K562 (cell line): ENCODE measurements at regions not wholly inside any gene's neighbourhood (a gene's known extent, or its start where the extent isn't known, plus 50 kb on each side); places are given as distances from the start of the nearest gene placed in this dataset.

Source experiments
- ATAC-seq: fragments of 200-7000 bp; cut with Tn5 transposase; 3 replicates; pipeline ENCODE4 v1.9.1; 2020; ENCODE audit warnings: moderate library complexity
- BruUV-seq: library from RNA; stranded (reverse); fragments of 400-500 nt; replicated peaks from 2 replicates; lab custom pipeline; 2021; lab: Mats Ljungman, UMichigan
- CTCF ChIA-PET: fragments of 300-600 bp; formaldehyde crosslinking; extraction: SDS; loops from one replicate; lab custom pipeline; 2021; ENCODE audit warnings: low intra/inter-chr PET ratio; lab: Yijun Ruan, JAX
- POLR2A ChIA-PET: fragments of 300-600, 350-650 bp; sonication (Branson Sonifier 250); formaldehyde crosslinking; extraction: SDS; loops from one replicate; lab custom pipeline; 2021; ENCODE audit warnings: antibody characterized with exemption, inconsistent platforms; lab: Yijun Ruan, JAX
- DNase-seq, 4 experiments: peaks; one replicate each; pipeline versions ENCODE4 v3.0.0 to v3.0.0-alpha.2; 2011 to 2018; ENCODE audit warnings: low spot score in 3 of 4, mixed read lengths in 3 of 4; ENCODE audit errors: extremely low read depth in 1 of 4
- FAIRE-seq: peaks from 2 replicates; lab custom pipeline; 2011; peaks lifted over from hg19 to GRCh38; lab: Jason Lieb, UNC
- H2AFZ ChIP-seq: 2 replicates; pipeline ENCODE4 v1.6.0; 2011; ENCODE audit warnings: low read depth, low read length, control low read depth, inconsistent platforms
- H3K27ac ChIP-seq: fragments of 200-600 bp; 3 replicates; pipeline ENCODE4 v1.8.0; 2011; ENCODE audit warnings: low read depth, mild to moderate bottlenecking, control low read depth, inconsistent platforms, low read length, moderate library complexity, mixed read lengths; ENCODE audit errors: extremely low read depth
- H3K27me3 ChIP-seq, 2 experiments: fragments of 300-600 bp in 1 of 2; 2 replicates in 1 of 2; 3 replicates in 1 of 2; pipeline versions ENCODE4 v1.6.0 to v1.8.0; 2011; ENCODE audit warnings: inconsistent platforms in 2 of 2, low read length in 2 of 2, mild to moderate bottlenecking in 1 of 2, mixed read lengths in 1 of 2, moderate library complexity in 1 of 2; ENCODE audit not compliant: control insufficient read depth in 2 of 2, insufficient read depth in 2 of 2
- H3K36me3 ChIP-seq: fragments of 300-600 bp; 3 replicates; pipeline ENCODE4 v1.8.0; 2011; ENCODE audit warnings: mild to moderate bottlenecking, low read length, inconsistent platforms; ENCODE audit not compliant: control insufficient read depth, insufficient read depth
- H3K4me1 ChIP-seq, 2 experiments: fragments of 200-600 bp in 1 of 2; replicated peaks in 1 of 2; 2 replicates in 1 of 2; 3 replicates in 1 of 2; pipeline versions ENCODE4 v1.5.1 to v1.8.0; 2011; ENCODE audit warnings: inconsistent platforms in 2 of 2, low read length in 2 of 2, mild to moderate bottlenecking in 1 of 2, mixed read lengths in 1 of 2, moderate library complexity in 1 of 2; ENCODE audit not compliant: control insufficient read depth in 2 of 2, insufficient read depth in 2 of 2
- H3K4me2 ChIP-seq: 2 replicates; pipeline ENCODE4 v1.6.1; 2011; ENCODE audit warnings: low read length, control low read depth, inconsistent platforms, mixed read lengths; ENCODE audit not compliant: insufficient read depth
- H3K4me3 ChIP-seq: fragments of 200-600 bp; sonication (generic), shearing (Covaris generic); 2 replicates; pipeline ENCODE4 v1.5.1; 2016; ENCODE audit warnings: control low read depth, inconsistent platforms
- H3K79me2 ChIP-seq: fragments of 200-600 bp; 3 replicates; pipeline ENCODE4 v1.8.0; 2011; ENCODE audit warnings: low read length, inconsistent platforms; ENCODE audit not compliant: control insufficient read depth, insufficient read depth
- H3K9ac ChIP-seq, 2 experiments: 2 replicates each; pipeline versions ENCODE4 v1.6.0 to v1.6.1; 2011; ENCODE audit warnings: low read depth in 2 of 2, low read length in 2 of 2, control low read depth in 1 of 2, inconsistent platforms in 1 of 2, mild to moderate bottlenecking in 1 of 2, mixed read lengths in 1 of 2; ENCODE audit not compliant: insufficient read depth in 1 of 2
- H3K9me1 ChIP-seq: one replicate; pipeline ENCODE4 v1.6.0; 2011; ENCODE audit warnings: inconsistent platforms, mild to moderate bottlenecking, low read length, moderate library complexity; ENCODE audit not compliant: control insufficient read depth, insufficient read depth
- H3K9me3 ChIP-seq: replicated peaks from 2 replicates; pipeline ENCODE4 v1.5.1; 2011; ENCODE audit warnings: low read depth, low read length, inconsistent platforms; ENCODE audit not compliant: control insufficient read depth, insufficient read depth
- H4K20me1 ChIP-seq: replicated peaks from 2 replicates; pipeline ENCODE4 v1.6.1; 2011; ENCODE audit warnings: low read length, inconsistent platforms, mixed read lengths; ENCODE audit not compliant: control insufficient read depth, insufficient read depth
- CXXC5 ChIP-seq: fragments of 250-450 bp; sonication (Bioruptor Pico); IDR thresholded peaks from 2 replicates; pipeline ENCODE4 v1.8.0; 2022; ENCODE audit warnings: inconsistent platforms, mild to moderate bottlenecking, moderate library complexity
- DDX20 ChIP-seq: fragments of 450-650 bp; IDR thresholded peaks from 2 replicates; pipeline ENCODE4 v1.6.1; 2016; ENCODE audit warnings: missing genetic modification characterization, low read depth, mild to moderate bottlenecking, missing compliant biosample characterization, moderate library complexity
- ETV6 ChIP-seq, 3 experiments: fragments of 150-350 bp in 1 of 3; sonication (generic) in 1 of 3; formaldehyde crosslinking in 1 of 3; IDR thresholded peaks; 2 replicates each; pipeline versions ENCODE4 v1.6.1 to v1.8.0; 2014 to 2022; ENCODE audit warnings: borderline replicate concordance in 2 of 3, low read depth in 2 of 3, antibody characterized with exemption in 1 of 3, low read length in 1 of 3, mild to moderate bottlenecking in 1 of 3, missing genetic modification reagents in 1 of 3
- FOSL1 ChIP-seq: fragments of 200-800 bp; sonication (Bioruptor generic); conservative IDR thresholded peaks from 2 replicates; pipeline ENCODE4 v1.6.1; 2016; ENCODE audit warnings: missing genetic modification characterization, missing compliant biosample characterization
- HDGF ChIP-seq: fragments of 450-650 bp; IDR thresholded peaks from 2 replicates; pipeline ENCODE4 v1.6.1; 2016
- SMAD3 ChIP-seq: fragments of 450-650 bp; formaldehyde crosslinking; conservative IDR thresholded peaks from 2 replicates; pipeline ENCODE4 v1.4.0; 2020; ENCODE audit warnings: mild to moderate bottlenecking
- TAF15 ChIP-seq: fragments of 200-400 bp; formaldehyde crosslinking; IDR thresholded peaks from 2 replicates; pipeline ENCODE4 v1.6.1; 2017; ENCODE audit warnings: mild to moderate bottlenecking, low read depth, low read length, moderate library complexity
- ZBTB2 ChIP-seq: fragments of 450-650 bp; IDR thresholded peaks from 2 replicates; pipeline ENCODE4 v1.6.1; 2016; ENCODE audit warnings: antibody characterized with exemption
- ZBTB49 ChIP-seq: sonication (generic); formaldehyde crosslinking; IDR thresholded peaks from 2 replicates; pipeline ENCODE4 v1.8.0; 2022; ENCODE audit warnings: missing genetic modification reagents, mild to moderate bottlenecking, borderline replicate concordance
- ZNF316 ChIP-seq: fragments of 450-650 bp; IDR thresholded peaks from 2 replicates; pipeline ENCODE4 v1.6.1; 2016
- ZNF76 ChIP-seq: fragments of 250-450 bp; sonication (Bioruptor Pico); IDR thresholded peaks from 2 replicates; pipeline ENCODE4 v1.4.0; 2020; ENCODE audit warnings: mild to moderate bottlenecking, moderate library complexity, borderline replicate concordance
- WGBS: fragments of 100-300 bp; shearing (Covaris generic); methylation state at CpG from one replicate; pipeline ENCODE4 v1.1.6; 2016; ENCODE audit warnings: low coverage, mixed read lengths; ENCODE audit not compliant: insufficient coverage; ENCODE audit errors: missing lambda C conversion rate; 5-methylcytosine and 5-hydroxymethylcytosine counted together
- in situ Hi-C: fragments of 300-500 bp; cut with MboI; formaldehyde crosslinking; loops from 4 replicates; pipeline ENCODE4 v1.15.0; 2018; ENCODE audit warnings: inconsistent platforms, mixed read lengths
- intact Hi-C: fragments of 100-400 bp; cut with micrococcal nuclease; formaldehyde crosslinking; loops from 2 replicates; pipeline ENCODE4 v1.14.2; 2022

- no peak overlapping the region for H3K9ac ChIP-seq
- H3K9me1 ChIP-seq = no peaks in the 10 kb centered on the region
- ATAC-seq (no peak), FAIRE-seq (peak; percentile 29), DNase-seq (no peak)
- no peak overlapping the region for H3K4me3 ChIP-seq
- no TSS peak for BruUV-seq
- H3K27me3 ChIP-seq = no peaks in the 10 kb centered on the region
- CTCF ChIA-PET = no interaction called here
- no peaks in the 10 kb centered on the region for H3K36me3 ChIP-seq
- no peak for TF ChIP-seq SMAD3 (CRISPR knock-in tag)
- no peak for TF ChIP-seq HDGF
- peak; percentile 54; the same call in 1 of the 2 replicates for TF ChIP-seq FOSL1 (tag)
- TF ChIP-seq ZNF76 (CRISPR knock-in tag) = no peak
- no peak for TF ChIP-seq CXXC5 (CRISPR knock-in tag)
- no peak for TF ChIP-seq DDX20 (tag)
- intact Hi-C loops (no loop called here), in situ Hi-C loops (no loop called here)
- 12% methylated on average over 2 of the region's 2 CpGs for WGBS
- no peak overlapping the region for H2AFZ ChIP-seq
- H3K27ac ChIP-seq = no peak overlapping the region
- POLR2A ChIA-PET = no interaction called here
- no peaks in the 10 kb centered on the region for H3K9me3 ChIP-seq
- no peaks in the 10 kb centered on the region for H4K20me1 ChIP-seq
- H3K4me1 ChIP-seq = peaks cover 0 to 4% of the 10 kb centered on the region in 2 experiments; a peak in 2 of 5 replicates
- no peaks in the 10 kb centered on the region for H3K79me2 ChIP-seq
- H3K4me2 ChIP-seq = no peak overlapping the region
Observed at GRCh38 chr3:71991681-71992080, 206.7 kb upstream of the PROK2 start.

GRCh38 chr3:71991046-71991445 lies 206.1 kb upstream of the PROK2 start:
- Histone ChIP-seq H3K4me2 (no peak overlapping the region), H3K79me2 (no peaks in the 10 kb centered on the region), H3K27me3 (no peaks in the 10 kb centered on the region), H3K36me3 (no peaks in the 10 kb centered on the region), H2AFZ (no peak overlapping the region), H3K4me1 (peaks cover 0 to 4% of the 10 kb centered on the region in 2 experiments; a peak in 2 of 5 replicates), H4K20me1 (no peaks in the 10 kb centered on the region), H3K27ac (no peak overlapping the region), H3K9me3 (no peaks in the 10 kb centered on the region), H3K9ac (no peak overlapping the region), H3K4me3 (no peak overlapping the region), H3K9me1 (no peaks in the 10 kb centered on the region)
- intact Hi-C loops = no loop called here
- ATAC-seq (no peak), DNase-seq (no peak), FAIRE-seq (no peak)
- in situ Hi-C loops = no loop called here
- ChIA-PET POLR2A (interaction anchor here (0.8 kb wide), 1 partner anchor 11 kb away, joined by 3 read pairs; no protein-coding TSS in a partner anchor), CTCF (no interaction called here)
- 29% methylated on average over 3 of the region's 3 CpGs for WGBS
- no TSS peak for BruUV-seq
- TF ChIP-seq ZNF316 = 0 out of 2 replicates have a peak, but pooled peaks have one; percentile 10
- no peak for TF ChIP-seq ZBTB2
- no peak for TF ChIP-seq ETV6 (IDR thresholded peaks at IDR 0.05; ENCODE audit: borderline replicate concordance in 1 of 2, low read depth in 2 of 2, low read length in 1 of 2)
- no peak for TF ChIP-seq ETV6 (CRISPR knock-in tag; IDR thresholded peaks at IDR 0.05; ENCODE audit: borderline replicate concordance)
- TF ChIP-seq ZBTB49 (CRISPR knock-in tag) = no peak
- TF ChIP-seq TAF15 = no peak
